DMS53 treated with DMSO at 0.1 percent for 48 hours (cell line): ENCODE measurements at regions not wholly inside any gene's neighbourhood (a gene's known extent, or its start where the extent isn't known, plus 50 kb on each side); places are given as distances from the start of the nearest gene placed in this dataset.
"Not testable (repeated sequence)": the region's sequence is repeated elsewhere in the genome, so short reads cannot be mapped to it uniquely, and the experiment has no call there.

Experiments
- DNase-seq: peaks from one replicate; lab custom pipeline; 2025; ENCODE audit not compliant: unreplicated experiment; lab: John Stamatoyannopoulos, UW

GRCh38 chr12:13404111-13404628 is 207.6 kb downstream of the EMP1 start:
- DNase-seq: no peak

DNA sequence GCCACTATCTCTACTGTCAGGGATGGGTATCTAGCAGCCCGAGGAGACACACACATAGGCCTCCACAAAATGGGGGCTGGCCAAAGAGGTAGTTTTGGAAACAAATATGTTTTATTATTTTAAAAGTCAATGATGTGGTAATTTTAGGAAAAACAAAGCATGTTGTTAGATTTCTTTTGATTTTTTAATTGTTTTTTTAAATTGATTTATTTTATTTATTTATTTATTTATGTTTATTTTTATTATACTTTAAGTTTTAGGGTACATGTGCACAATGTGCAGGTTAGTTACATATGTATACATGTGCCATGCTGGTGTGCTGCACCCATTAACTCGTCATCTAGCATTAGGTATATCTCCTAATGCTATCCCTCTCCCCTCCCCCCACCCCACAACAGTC is 194.8 kb downstream of the EMP1 start:
- not testable (repeated sequence) for DNase-seq

GRCh38 chr12:13390918-13391317 is 194.4 kb downstream of the EMP1 start:
- DNase-seq: no peak

DNA sequence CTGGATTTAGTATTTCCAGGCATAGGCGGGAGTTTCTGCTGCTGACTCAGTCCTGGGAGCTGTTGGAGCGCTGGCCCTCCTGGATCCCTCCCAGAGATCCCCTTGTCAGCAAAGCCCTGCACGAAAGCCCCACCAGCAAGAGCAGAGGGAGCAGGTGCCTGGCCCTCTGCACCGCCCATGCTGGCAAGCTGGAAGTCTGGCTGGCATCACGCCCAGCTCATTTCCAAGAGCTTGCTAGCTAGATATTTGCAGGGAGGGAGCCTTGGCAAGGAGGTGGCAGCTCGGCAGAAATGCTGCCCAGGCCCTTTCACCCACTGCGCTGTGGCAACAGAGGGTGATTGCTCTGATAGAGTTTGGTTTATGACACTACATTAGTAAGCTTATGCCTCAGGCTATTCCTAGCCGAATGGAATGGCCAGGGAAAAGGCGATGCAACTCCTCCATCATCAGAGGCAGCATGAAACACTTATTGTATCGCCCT is 193.9 kb downstream of the EMP1 start:
- peak; percentile 94 for DNase-seq

- DNase-seq: no peak
Observed at GRCh38 chr12:13387101-13387500, 190.6 kb downstream of the EMP1 start.

- DNase-seq: no peak
Observed at GRCh38 chr12:13386323-13387039, 190.0 kb downstream of the EMP1 start.

- peak; percentile 49 for DNase-seq
Observed at GRCh38 chr12:13383379-13383778, 186.9 kb downstream of the EMP1 start.

DNA sequence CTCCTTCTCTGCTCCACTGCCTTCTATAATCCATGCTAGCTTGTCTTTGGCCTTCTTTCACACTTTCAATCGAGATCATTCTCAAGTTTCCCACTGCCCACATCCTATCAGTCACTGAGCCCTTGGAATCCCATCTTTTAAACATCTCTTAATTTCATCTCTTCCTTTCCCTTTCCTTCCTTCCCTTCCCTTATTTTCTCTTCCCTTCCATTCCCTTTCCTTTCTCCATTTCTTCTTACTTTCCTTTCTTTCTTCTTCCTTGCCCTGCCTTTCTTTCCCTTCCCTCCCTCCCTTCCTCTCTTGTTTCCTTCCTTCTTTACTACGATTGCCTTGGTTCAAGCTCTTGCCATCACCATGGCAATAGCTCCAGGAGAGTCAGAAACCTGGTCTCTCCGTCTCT is 183.8 kb downstream of the EMP1 start:
- DNase-seq: no peak

DNA sequence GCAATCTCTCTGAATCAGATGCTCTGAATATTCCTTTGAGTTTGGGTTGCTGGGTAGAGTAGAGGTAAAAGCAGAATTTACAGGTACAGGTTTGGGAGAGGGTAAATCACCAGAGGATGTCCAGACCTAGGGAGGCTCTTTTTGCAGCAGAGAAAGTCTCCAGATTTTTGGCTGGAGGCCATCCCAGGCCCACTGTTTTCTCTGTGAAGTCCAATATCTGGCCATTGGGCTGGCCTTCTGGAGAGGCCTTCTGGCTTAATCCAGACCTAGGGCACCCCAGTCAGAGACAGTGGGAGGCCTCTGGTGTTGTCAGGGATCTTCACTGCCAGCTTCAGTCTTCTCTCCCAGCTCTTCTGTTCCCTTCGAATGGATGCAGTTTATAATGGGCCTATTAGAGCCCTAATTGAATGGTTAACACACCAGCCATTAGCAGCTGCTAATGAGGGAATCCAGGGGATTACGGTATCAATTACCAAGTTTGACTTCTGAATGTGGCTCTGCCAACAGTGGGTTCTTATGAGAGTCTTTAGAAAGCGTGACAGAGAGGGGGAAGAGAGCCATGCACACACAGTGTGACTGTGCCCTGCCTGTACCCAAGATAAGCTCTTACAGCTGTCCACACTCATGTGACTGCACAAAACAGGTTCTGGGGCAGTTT is 183.1 kb downstream of the EMP1 start:
- DNase-seq: no peak

- DNase-seq: no peak
Observed at GRCh38 chr12:13377698-13378097, 181.2 kb downstream of the EMP1 start.

GRCh38 chr12:13376610-13377373 is 180.3 kb downstream of the EMP1 start:
- no peak for DNase-seq

DNA sequence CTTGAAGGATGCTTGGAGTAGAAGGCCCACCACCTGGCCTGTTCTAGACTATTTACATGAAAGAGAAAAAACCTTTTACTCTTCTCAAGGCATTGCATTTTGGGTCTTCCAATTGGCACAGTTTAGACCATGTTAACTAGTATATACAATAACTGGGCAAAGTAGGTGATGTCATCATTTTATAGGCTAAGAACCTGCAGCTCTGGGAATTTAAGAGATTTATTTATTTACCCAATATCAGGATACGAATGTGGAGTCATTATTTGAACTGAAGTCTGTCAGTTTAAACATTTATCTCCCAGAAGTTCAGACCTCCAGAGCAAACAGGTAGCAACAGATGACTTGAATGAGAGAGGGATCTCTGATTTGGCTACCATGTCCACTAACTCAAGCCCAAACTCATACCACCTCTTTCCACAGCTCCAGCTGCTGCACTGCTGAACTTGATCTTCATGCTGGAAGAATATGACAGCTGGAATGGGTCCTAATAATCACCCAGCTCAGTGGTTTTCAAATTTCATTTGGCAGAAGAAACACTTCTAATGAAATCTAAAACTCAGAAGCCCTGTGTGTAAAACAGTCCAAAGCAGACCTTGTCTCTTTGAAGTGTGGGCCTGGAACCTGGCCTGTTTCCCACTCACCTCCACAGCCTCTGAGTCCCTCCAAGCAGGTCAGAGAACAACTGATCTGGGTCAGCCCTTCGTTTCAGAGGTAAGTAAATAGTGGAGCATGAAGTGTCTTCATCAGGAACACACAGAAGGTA is 179.2 kb downstream of the EMP1 start:
- no peak for DNase-seq

DNA sequence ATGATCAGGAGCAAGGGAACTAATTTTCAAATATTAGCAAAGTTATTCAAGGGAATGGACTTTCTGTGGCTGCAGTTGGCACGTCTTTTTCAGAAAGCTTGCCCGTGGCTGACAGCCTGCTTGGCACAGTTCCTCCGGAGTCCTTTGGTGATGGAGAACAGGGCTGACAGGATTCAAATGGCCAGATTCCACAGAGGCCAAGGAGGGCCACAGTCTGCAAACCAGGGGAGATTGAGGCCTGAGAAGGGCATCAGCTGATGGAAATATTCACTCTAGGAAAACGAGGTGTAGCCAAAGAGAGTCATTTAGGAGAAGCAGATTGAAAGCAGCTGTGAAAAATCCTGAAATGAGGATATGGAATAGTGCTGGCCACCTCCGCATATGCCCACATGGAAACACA is 178.3 kb downstream of the EMP1 start:
- DNase-seq: no peak

- no peak for DNase-seq
Observed at GRCh38 chr12:13373803-13374202, 177.3 kb downstream of the EMP1 start.

GRCh38 chr12:13373131-13373530 is 176.6 kb downstream of the EMP1 start:
- no peak for DNase-seq

GRCh38 chr12:13372386-13372785 is 175.9 kb downstream of the EMP1 start:
- no peak for DNase-seq

DNA sequence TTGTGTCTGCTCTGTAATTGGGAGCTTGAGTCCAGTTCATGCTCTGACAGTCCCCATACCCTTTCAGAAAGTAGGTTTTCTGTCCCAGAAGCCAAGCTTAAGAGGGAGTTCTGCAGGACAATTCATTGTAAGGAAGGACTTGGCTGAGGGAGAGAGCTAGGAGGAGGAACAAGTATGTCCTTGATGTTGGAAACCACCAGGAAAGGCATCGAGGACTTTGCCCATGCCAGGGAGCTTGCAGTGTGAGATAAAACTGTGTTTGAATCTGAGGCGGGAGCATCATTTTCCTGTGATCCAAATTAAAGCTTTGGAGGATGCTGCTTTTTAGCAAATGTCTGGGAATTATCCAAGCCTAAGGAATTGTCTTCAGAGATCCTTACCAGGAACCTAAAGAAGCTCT is 175.3 kb downstream of the EMP1 start:
- DNase-seq: no peak

DNA sequence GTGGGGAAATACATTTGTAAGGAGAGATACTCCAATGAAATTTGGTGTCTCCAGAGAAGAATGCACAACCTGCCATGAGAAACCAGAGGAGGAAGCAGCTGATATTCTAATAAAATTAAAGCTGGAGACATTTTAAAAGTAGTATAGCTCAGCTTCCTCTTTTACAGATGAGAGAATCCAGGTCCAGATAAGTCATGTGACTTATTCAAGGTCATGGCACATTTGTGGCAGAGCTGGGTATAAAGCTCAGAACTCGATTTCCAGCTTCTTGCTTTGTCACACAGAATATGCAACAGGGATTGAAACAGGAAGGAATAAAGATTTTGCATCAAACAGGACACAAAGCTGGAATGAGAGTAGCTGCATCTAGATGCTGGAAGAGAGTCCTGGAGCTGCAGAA is 174.8 kb downstream of the EMP1 start:
- no peak for DNase-seq

DNA sequence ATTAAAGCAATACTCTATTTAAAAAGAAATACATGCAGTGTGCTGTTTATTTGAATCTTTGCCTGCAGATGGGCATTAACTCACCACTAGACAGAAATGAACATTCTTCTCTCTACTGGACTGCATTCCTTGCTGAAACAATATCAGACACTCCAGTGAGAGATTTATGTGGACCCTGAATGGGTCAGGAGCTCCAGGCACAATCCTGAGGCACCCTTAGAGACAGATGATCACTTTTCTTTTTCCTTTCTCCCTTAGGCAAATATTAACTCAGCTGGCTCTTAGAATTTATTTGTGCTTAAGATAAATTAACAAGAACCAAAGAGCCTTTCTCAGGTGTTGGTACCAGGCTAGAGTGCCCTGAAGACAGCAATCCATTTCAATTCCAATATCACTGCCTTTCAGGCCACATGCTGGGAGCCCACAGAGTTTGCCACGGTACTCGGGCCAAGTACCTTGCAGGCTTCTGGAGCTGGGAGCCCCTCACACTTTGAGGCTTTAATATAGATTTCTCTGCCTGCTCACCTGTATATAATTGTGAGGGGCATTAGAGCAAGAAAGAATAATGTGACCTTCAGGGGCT is 173.0 kb downstream of the EMP1 start:
- DNase-seq: peak; percentile 24

- no peak for DNase-seq
Observed at GRCh38 chr12:13368971-13369370, 172.4 kb downstream of the EMP1 start.

- no peak for DNase-seq
Observed at GRCh38 chr12:13368431-13368830, 171.9 kb downstream of the EMP1 start.
